ENCODE measurements at regions not wholly inside any gene's neighbourhood (a gene's known extent, or its start where the extent isn't known, plus 50 kb on each side); places are given as distances from the start of the nearest gene placed in this dataset.

- Histone ChIP-seq H3K27me3 (replicated peaks; ENCODE audit: insufficient read depth) (no peaks in the 10 kb centered on the region), H3K9me3 (no peaks in the 10 kb centered on the region), H3K36me3 (no peaks in the 10 kb centered on the region), H3K27ac (no peak overlapping the region), H3K4me3 (no peak overlapping the region), H3K4me1 (ENCODE audit: control insufficient read depth in 1 of 2, low read depth in 2 of 2) (no peaks in the 10 kb centered on the region)
- ATAC-seq (ENCODE audit: insufficient number of reproducible peaks, low FRiP score, low read depth) (no peak), DNase-seq (ENCODE audit: low spot score) (no peak)
- TF ChIP-seq CTCF (IDR thresholded peaks at IDR 0.05): no peak
Observed at GRCh38 chr16:86064431-86065250, 165.7 kb downstream of the IRF8 start.

- Histone ChIP-seq H3K27ac (no peak overlapping the region), H3K27me3 (replicated peaks; ENCODE audit: insufficient read depth) (no peaks in the 10 kb centered on the region), H3K36me3 (no peaks in the 10 kb centered on the region), H3K4me3 (no peak overlapping the region), H3K9me3 (no peaks in the 10 kb centered on the region), H3K4me1 (ENCODE audit: control insufficient read depth in 1 of 2, low read depth in 2 of 2) (no peaks in the 10 kb centered on the region)
- TF ChIP-seq CTCF (IDR thresholded peaks at IDR 0.05): no peak
- DNase-seq (ENCODE audit: low spot score) (no peak), ATAC-seq (ENCODE audit: insufficient number of reproducible peaks, low FRiP score, low read depth) (no peak)
Observed at GRCh38 chr16:86065711-86066110, 166.7 kb downstream of the IRF8 start.

DNA sequence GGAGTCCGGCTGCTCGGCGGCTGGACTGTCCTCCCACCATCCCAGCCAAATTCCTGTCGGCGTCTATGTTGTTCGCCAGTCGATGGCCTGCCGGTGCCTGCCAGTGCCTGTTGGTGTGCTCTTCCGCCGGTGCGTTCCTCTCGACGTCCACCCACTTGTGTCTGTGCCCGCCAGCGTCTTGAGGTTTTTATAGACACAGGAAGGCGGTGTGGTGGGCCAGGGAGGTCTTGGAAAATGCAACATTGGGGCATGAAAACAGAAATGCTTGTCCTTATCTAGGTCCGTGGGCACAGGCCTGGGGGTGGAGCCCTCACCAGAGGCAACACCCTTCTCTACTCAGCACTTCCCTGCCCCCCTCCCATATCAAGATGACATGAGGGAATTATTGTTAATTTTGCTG, 167.8 kb downstream of the IRF8 start:
- Histone ChIP-seq H3K9me3 (no peaks in the 10 kb centered on the region), H3K27me3 (replicated peaks; ENCODE audit: insufficient read depth) (no peaks in the 10 kb centered on the region), H3K27ac (no peak overlapping the region), H3K36me3 (no peaks in the 10 kb centered on the region), H3K4me3 (no peak overlapping the region), H3K4me1 (ENCODE audit: control insufficient read depth in 1 of 2, low read depth in 2 of 2) (no peaks in the 10 kb centered on the region)
- TF ChIP-seq CTCF (IDR thresholded peaks at IDR 0.05): no peak
- ATAC-seq (ENCODE audit: insufficient number of reproducible peaks, low FRiP score, low read depth) (no peak), DNase-seq (ENCODE audit: low spot score) (no peak)

GRCh38 chr16:86067516-86067915, 168.6 kb downstream of the IRF8 start:
- Histone ChIP-seq H3K36me3 (no peaks in the 10 kb centered on the region), H3K9me3 (no peaks in the 10 kb centered on the region), H3K27me3 (replicated peaks; ENCODE audit: insufficient read depth) (no peaks in the 10 kb centered on the region), H3K4me1 (ENCODE audit: control insufficient read depth in 1 of 2, low read depth in 2 of 2) (no peaks in the 10 kb centered on the region), H3K4me3 (no peak overlapping the region), H3K27ac (no peak overlapping the region)
- no peak for TF ChIP-seq CTCF (IDR thresholded peaks at IDR 0.05)
- DNase-seq (ENCODE audit: low spot score) (no peak), ATAC-seq (ENCODE audit: insufficient number of reproducible peaks, low FRiP score, low read depth) (no peak)

DNA sequence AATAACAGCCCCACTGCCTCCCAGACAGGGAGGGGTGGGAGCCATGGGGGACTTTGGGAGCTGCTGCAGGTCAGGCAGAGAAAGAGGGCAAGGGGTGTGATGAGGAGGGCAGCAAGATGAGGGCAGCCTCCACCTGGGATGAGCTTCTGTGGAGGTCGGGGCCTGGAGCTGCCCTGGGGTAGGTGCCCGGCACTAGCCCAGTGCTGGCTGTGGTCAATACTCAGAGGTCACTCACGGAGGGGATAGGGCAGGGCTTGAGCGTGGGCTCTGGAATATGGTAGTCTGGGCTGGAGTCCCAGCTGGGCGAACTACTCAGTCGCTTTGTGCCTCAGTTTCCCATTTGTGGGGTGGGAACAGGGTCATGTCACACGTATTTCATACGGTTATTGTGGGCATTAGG, 169.0 kb downstream of the IRF8 start:
- DNase-seq (ENCODE audit: low spot score) (no peak), ATAC-seq (ENCODE audit: insufficient number of reproducible peaks, low FRiP score, low read depth) (no peak)
- Histone ChIP-seq H3K4me3 (no peak overlapping the region), H3K27ac (no peak overlapping the region), H3K27me3 (replicated peaks; ENCODE audit: insufficient read depth) (no peaks in the 10 kb centered on the region), H3K9me3 (no peaks in the 10 kb centered on the region), H3K4me1 (ENCODE audit: control insufficient read depth in 1 of 2, low read depth in 2 of 2) (no peaks in the 10 kb centered on the region), H3K36me3 (no peaks in the 10 kb centered on the region)
- TF ChIP-seq CTCF (IDR thresholded peaks at IDR 0.05): no peak
